HCT116 (cell line): ENCODE measurements at regions not wholly inside any gene's neighbourhood (a gene's known extent, or its start where the extent isn't known, plus 50 kb on each side); places are given as distances from the start of the nearest gene placed in this dataset.

Experiments
- ATAC-seq: fragments of 200-7000 bp; cut with Tn5 transposase; 2 replicates; pipeline ENCODE4 v1.9.1; 2020; ENCODE audit warnings: mild to moderate bottlenecking, moderate library complexity
- BruUV-seq: library from RNA; stranded (reverse); fragments of 400-500 nt; replicated peaks from 2 replicates; lab custom pipeline; 2021; lab: Mats Ljungman, UMichigan
- CTCF ChIA-PET: fragments of 300-600 bp; sonication (Branson Sonifier 250); formaldehyde crosslinking; loops from one replicate; lab custom pipeline; 2021; ENCODE audit warnings: antibody characterized with exemption; lab: Charles Lee
- POLR2A ChIA-PET: fragments of 300-600, 350-600 bp; sonication (Branson Sonifier 250); formaldehyde crosslinking; loops from one replicate; lab custom pipeline; 2021; ENCODE audit warnings: antibody characterized with exemption; lab: Charles Lee
- RAD21 ChIA-PET, 2 experiments: fragments of 300-600 bp; sonication (Branson Sonifier 250); formaldehyde crosslinking; loops; one replicate each; lab custom pipeline; 2023; ENCODE audit warnings: low total read pairs in 2 of 2; ENCODE audit not compliant: uncharacterized antibody in 2 of 2, unreplicated experiment in 2 of 2, low non-redundant PET in 1 of 2; lab: Charles Lee
- DNase-seq: peaks from one replicate; pipeline ENCODE4 v3.0.0-alpha.2; 2010; ENCODE audit warnings: low read depth, low spot score
- H2AFZ ChIP-seq: fragments of 200-600 bp; shearing (Covaris generic), sonication (generic); 2 replicates; pipeline ENCODE4 v1.6.1; 2017; ENCODE audit warnings: low read depth, mixed run types, mixed read lengths, antibody characterized with exemption, low read length; ENCODE audit not compliant: poor library complexity, severe bottlenecking
- H3K27ac ChIP-seq: 2 replicates; pipeline ENCODE4 v1.5.1; 2012; ENCODE audit warnings: low read depth, low read length
- H3K27me3 ChIP-seq: fragments of 200-600 bp; sonication (generic); 2 replicates; pipeline ENCODE4 v1.6.1; 2016; ENCODE audit warnings: mixed run types, low read length, mixed read lengths; ENCODE audit not compliant: insufficient read depth
- H3K36me3 ChIP-seq, 2 experiments: fragments of 200-500 bp in 1 of 2; fragments of 200-600 bp in 1 of 2; sonication (Bioruptor generic) in 1 of 2; sonication (generic) in 1 of 2; 2 replicates each; pipeline versions ENCODE4 v1.5.1 to v1.6.1; 2014 to 2016; ENCODE audit warnings: low read length in 2 of 2, inconsistent platforms in 1 of 2, mixed read lengths in 1 of 2, mixed run types in 1 of 2; ENCODE audit not compliant: insufficient read depth in 2 of 2, control insufficient read depth in 1 of 2
- H3K4me1 ChIP-seq, 2 experiments: fragments of 200-600 bp in 1 of 2; sonication (generic) in 1 of 2; 2 replicates each; pipeline versions ENCODE4 v1.5.1 to v1.6.1; 2012 to 2017; ENCODE audit warnings: low read length in 2 of 2, inconsistent platforms in 1 of 2, mild to moderate bottlenecking in 1 of 2, mixed read lengths in 1 of 2, mixed run types in 1 of 2, moderate library complexity in 1 of 2; ENCODE audit not compliant: insufficient read depth in 2 of 2, control insufficient read depth in 1 of 2
- H3K4me2 ChIP-seq: fragments of 200-600 bp; sonication (generic); 2 replicates; pipeline ENCODE4 v1.6.1; 2017; ENCODE audit warnings: mixed run types, low read length, mixed read lengths
- H3K4me3 ChIP-seq, 2 experiments: fragments of 200-600 bp in 1 of 2; sonication (generic) in 1 of 2; replicated peaks in 1 of 2; 2 replicates each; pipeline ENCODE4 v1.5.1; 2011 to 2016; ENCODE audit warnings: low read length in 2 of 2, control low read depth in 1 of 2, low read depth in 1 of 2, mild to moderate bottlenecking in 1 of 2, mixed read lengths in 1 of 2, mixed run types in 1 of 2
- H3K79me2 ChIP-seq: fragments of 200-600 bp; sonication (generic); 2 replicates; pipeline ENCODE4 v1.6.1; 2017; ENCODE audit warnings: mild to moderate bottlenecking, mixed run types, low read length, moderate library complexity, mixed read lengths; ENCODE audit not compliant: insufficient read depth
- H3K9ac ChIP-seq: fragments of 200-600 bp; sonication (generic); 2 replicates; pipeline ENCODE4 v1.6.1; 2016; ENCODE audit warnings: low read length, mixed read lengths
- H3K9me2 ChIP-seq: fragments of 200-600 bp; sonication (generic), shearing (Covaris generic); 2 replicates; pipeline ENCODE4 v1.6.1; 2017; ENCODE audit warnings: mixed run types, mild to moderate bottlenecking, moderate library complexity; ENCODE audit not compliant: insufficient read depth
- H3K9me3 ChIP-seq, 2 experiments: fragments of 200-500 bp in 1 of 2; fragments of 200-600 bp in 1 of 2; sonication (Bioruptor generic) in 1 of 2; sonication (generic) in 1 of 2; 2 replicates each; pipeline ENCODE4 v1.6.1; 2014 to 2017; ENCODE audit warnings: low read length in 2 of 2, mixed read lengths in 2 of 2, inconsistent platforms in 1 of 2, low read depth in 1 of 2, mild to moderate bottlenecking in 1 of 2, mixed run types in 1 of 2, moderate library complexity in 1 of 2; ENCODE audit not compliant: control insufficient read depth in 1 of 2, insufficient read depth in 1 of 2
- H4K20me1 ChIP-seq: fragments of 200-600 bp; sonication (generic), shearing (Covaris generic); 2 replicates; pipeline ENCODE4 v1.6.1; 2017; ENCODE audit warnings: mixed run types, mild to moderate bottlenecking, moderate library complexity; ENCODE audit not compliant: insufficient read depth
- ELF1 ChIP-seq: IDR thresholded peaks from 2 replicates; pipeline ENCODE4 v1.6.1; 2012; ENCODE audit warnings: low read depth, borderline replicate concordance
- EZH2 ChIP-seq: fragments of 200-600 bp; sonication (generic); IDR thresholded peaks from 2 replicates; pipeline ENCODE4 v1.6.1; 2017; ENCODE audit warnings: antibody characterized with exemption, mixed run types
- FOSL1 ChIP-seq: IDR thresholded peaks from 2 replicates; pipeline ENCODE4 v1.6.1; 2012; ENCODE audit warnings: low read depth
- MAX ChIP-seq: IDR thresholded peaks from 2 replicates; pipeline ENCODE4 v1.6.1; 2012
- POLR2A ChIP-seq: IDR thresholded peaks from 2 replicates; pipeline ENCODE4 v1.7.0; 2011; ENCODE audit warnings: borderline replicate concordance; ENCODE audit not compliant: insufficient read depth, insufficient read length; ENCODE audit errors: extremely low read depth
- REST ChIP-seq: IDR thresholded peaks from 2 replicates; pipeline ENCODE4 v1.6.1; 2012; ENCODE audit warnings: low read depth
- SRF ChIP-seq: IDR thresholded peaks from 2 replicates; pipeline ENCODE4 v1.6.1; 2012; ENCODE audit warnings: low read depth
- ZFX ChIP-seq: fragments of 450-650 bp; IDR thresholded peaks from 2 replicates; pipeline ENCODE4 v1.6.1; 2017
- ZNF274 ChIP-seq: fragments of 200-500 bp; sonication (Bioruptor generic); IDR thresholded peaks from 2 replicates; pipeline ENCODE4 v1.6.1; 2014; ENCODE audit warnings: mild to moderate bottlenecking, low read depth, low read length, inconsistent platforms
- intact Hi-C: fragments of 100-400 bp; cut with micrococcal nuclease; formaldehyde crosslinking; loops from 2 replicates; pipeline ENCODE4 v1.10.0; 2022

GRCh38 chr10:2631557-2632205 is 435.7 kb upstream of the PFKP start (continued):
- TF ChIP-seq MAX = no peak
- no peak for TF ChIP-seq ZFX
- no peak for TF ChIP-seq REST
- TF ChIP-seq POLR2A = no peak
- TF ChIP-seq, all 23 proteins: peak for 0

- BruUV-seq = no TSS peak
- H3K27me3 ChIP-seq = no peaks in the 10 kb centered on the region
- intact Hi-C loops = no loop called here
- ATAC-seq (no peak), DNase-seq (no peak)
- no peak overlapping the region for H3K9ac ChIP-seq
- CTCF ChIA-PET = no interaction called here
- no peak overlapping the region for H3K4me3 ChIP-seq
- no peak overlapping the region for H3K4me2 ChIP-seq
- TF ChIP-seq ZNF274 (no peak), FOSL1 (no peak), EZH2 (no peak), ELF1 (no peak), SRF (no peak), REST (no peak)
- TF ChIP-seq, all 23 proteins: peak for 0
- H3K36me3 ChIP-seq = no peaks in the 10 kb centered on the region
- H4K20me1 ChIP-seq = no peaks in the 10 kb centered on the region
- no peaks in the 10 kb centered on the region for H3K9me2 ChIP-seq
- H3K79me2 ChIP-seq = no peaks in the 10 kb centered on the region
- peaks cover 0 to 13% of the 10 kb centered on the region in 2 experiments; a peak in 2 of 4 replicates for H3K9me3 ChIP-seq
- H2AFZ ChIP-seq = no peak overlapping the region
- no peak overlapping the region for H3K27ac ChIP-seq
- ChIA-PET POLR2A (no interaction called here), RAD21 (no interaction called here)
- H3K4me1 ChIP-seq = no peaks in the 10 kb centered on the region
Observed at GRCh38 chr10:2628705-2629104, 438.6 kb upstream of the PFKP start.
